Endodermal cell (in vitro differentiated cells): ENCODE measurements at regions not wholly inside any gene's neighbourhood (a gene's known extent, or its start where the extent isn't known, plus 50 kb on each side); places are given as distances from the start of the nearest gene placed in this dataset.

Experiments used
- DNase-seq: peaks from one replicate; pipeline ENCODE4 v3.0.0-alpha.2; 2017
- H3K27ac ChIP-seq: 2 replicates; pipeline ENCODE4 v1.5.1; 2013; ENCODE audit warnings: mild to moderate bottlenecking, low read depth, low read length, moderate library complexity
- H3K27me3 ChIP-seq: 2 replicates; pipeline ENCODE4 v1.6.1; 2013; ENCODE audit warnings: mild to moderate bottlenecking, low read length, moderate library complexity; ENCODE audit not compliant: insufficient read depth, control insufficient read depth, poor library complexity, severe bottlenecking
- H3K36me3 ChIP-seq: 2 replicates; pipeline ENCODE4 v1.7.0; 2013; ENCODE audit warnings: mild to moderate bottlenecking, low read length, moderate library complexity; ENCODE audit not compliant: control insufficient read depth, insufficient read depth
- H3K4me1 ChIP-seq: one replicate; pipeline ENCODE4 v1.7.0; 2013; ENCODE audit warnings: low read length; ENCODE audit not compliant: control insufficient read depth, insufficient read depth
- H3K4me3 ChIP-seq: 2 replicates; pipeline ENCODE4 v1.5.1; 2013; ENCODE audit warnings: mild to moderate bottlenecking, low read length, moderate library complexity
- H3K9ac ChIP-seq: 2 replicates; pipeline ENCODE4 v1.6.1; 2013; ENCODE audit warnings: mild to moderate bottlenecking, low read length, moderate library complexity; ENCODE audit not compliant: poor library complexity, severe bottlenecking; ENCODE audit errors: extremely low read depth
- H3K9me3 ChIP-seq: 2 replicates; pipeline ENCODE4 v1.6.1; 2013; ENCODE audit warnings: mild to moderate bottlenecking, low read length, moderate library complexity; ENCODE audit not compliant: control insufficient read depth
- H3K27ac Mint-ChIP-seq: 2 replicates; pipeline ENCODE4 v1.8.0; 2020; ENCODE audit warnings: mixed read lengths
- H3K27me3 Mint-ChIP-seq: 2 replicates; pipeline ENCODE4 v1.8.0; 2021; ENCODE audit warnings: mild to moderate bottlenecking, mixed read lengths; ENCODE audit not compliant: insufficient read depth
- H3K36me3 Mint-ChIP-seq: 2 replicates; pipeline ENCODE4 v1.8.0; 2020; ENCODE audit warnings: low read depth, mixed read lengths
- H3K4me1 Mint-ChIP-seq: 2 replicates; pipeline ENCODE4 v1.8.0; 2020; ENCODE audit warnings: mixed read lengths
- H3K4me3 Mint-ChIP-seq: 2 replicates; pipeline ENCODE4 v1.8.0; 2020; ENCODE audit warnings: mild to moderate bottlenecking, moderate library complexity, mixed read lengths
- H3K9me3 Mint-ChIP-seq: 2 replicates; pipeline ENCODE4 v1.8.0; 2020; ENCODE audit warnings: mild to moderate bottlenecking, mixed read lengths
- CTCF ChIP-seq: fragments of 200-600 bp; sonication (generic); conservative IDR thresholded peaks from 2 replicates; pipeline ENCODE4 v1.5.0; 2021; ENCODE audit warnings: antibody characterized with exemption, mild to moderate bottlenecking
- WGBS, 2 experiments: methylation state at CpG; one replicate each; pipeline versions ENCODE4 v1.1.5 to v1.1.7; 2013; ENCODE audit warnings: missing lambda C conversion rate in 2 of 2, mixed read lengths in 1 of 2; ENCODE audit not compliant: insufficient coverage in 1 of 2, insufficient read length in 1 of 2; 5-methylcytosine and 5-hydroxymethylcytosine counted together

GRCh38 chr21:16707274-16707673 lies 805.6 kb upstream of the CXADR start:
- H3K27ac ChIP-seq = no peak overlapping the region
- H3K27me3 Mint-ChIP-seq = no peaks in the 10 kb centered on the region
- no peak overlapping the region for H3K27ac Mint-ChIP-seq
- 83% methylated on average over 2 of the region's 2 CpGs; no CpG with 5 or more reads in 1 of the 2 experiments for WGBS, 2 experiments
- peaks cover 2% of the 10 kb centered on the region for H3K4me1 Mint-ChIP-seq
- H3K4me3 Mint-ChIP-seq = no peak overlapping the region
- no peaks in the 10 kb centered on the region for H3K27me3 ChIP-seq
- H3K9ac ChIP-seq = no peak overlapping the region
- no peak for DNase-seq
- H3K4me1 ChIP-seq = no peaks in the 10 kb centered on the region
- H3K36me3 Mint-ChIP-seq = no peaks in the 10 kb centered on the region
- no peaks in the 10 kb centered on the region for H3K9me3 ChIP-seq
- no peak for TF ChIP-seq CTCF
- H3K9me3 Mint-ChIP-seq = peaks cover 2% of the 10 kb centered on the region
- H3K4me3 ChIP-seq = no peak overlapping the region
- H3K36me3 ChIP-seq = no peaks in the 10 kb centered on the region

- Histone ChIP-seq H3K4me3 (no peak overlapping the region), H3K9me3 (no peaks in the 10 kb centered on the region), H3K9ac (no peak overlapping the region), H3K4me1 (no peaks in the 10 kb centered on the region), H3K27me3 (no peaks in the 10 kb centered on the region), H3K27ac (no peak overlapping the region), H3K36me3 (no peaks in the 10 kb centered on the region)
- TF ChIP-seq CTCF = no peak
- H3K9me3 Mint-ChIP-seq = peaks cover 2% of the 10 kb centered on the region
- no peak for DNase-seq
- H3K36me3 Mint-ChIP-seq = no peaks in the 10 kb centered on the region
- peaks cover 2% of the 10 kb centered on the region for H3K4me1 Mint-ChIP-seq
- no peak overlapping the region for H3K4me3 Mint-ChIP-seq
- no peak overlapping the region for H3K27ac Mint-ChIP-seq
- WGBS, 2 experiments = 44% methylated on average over 2 of the region's 2 CpGs; no CpG with 5 or more reads in 1 of the 2 experiments
- H3K27me3 Mint-ChIP-seq = no peaks in the 10 kb centered on the region
Observed at GRCh38 chr21:16708101-16708835, 804.6 kb upstream of the CXADR start.

GRCh38 chr21:16709866-16710550 lies 802.8 kb upstream of the CXADR start:
- no peaks in the 10 kb centered on the region for H3K27me3 Mint-ChIP-seq
- H3K4me3 ChIP-seq = no peak overlapping the region
- DNase-seq = no peak
- H3K27ac Mint-ChIP-seq = peak overlapping the region; percentile 26
- peaks cover 4% of the 10 kb centered on the region for H3K4me1 Mint-ChIP-seq
- no peak for TF ChIP-seq CTCF
- no peaks in the 10 kb centered on the region for H3K4me1 ChIP-seq
- no peak overlapping the region for H3K27ac ChIP-seq
- H3K9me3 ChIP-seq = no peaks in the 10 kb centered on the region
- no peak overlapping the region for H3K9ac ChIP-seq
- no peak overlapping the region for H3K4me3 Mint-ChIP-seq
- no peaks in the 10 kb centered on the region for H3K36me3 ChIP-seq
- peaks cover 2% of the 10 kb centered on the region for H3K9me3 Mint-ChIP-seq
- H3K27me3 ChIP-seq = no peaks in the 10 kb centered on the region
- no peaks in the 10 kb centered on the region for H3K36me3 Mint-ChIP-seq
- WGBS, 2 experiments = 86 to 100% methylated on average over 2 to 4 of the region's 5 CpGs
